Nephron progenitor cell (in vitro differentiated cells): ENCODE measurements at regions not wholly inside any gene's neighbourhood (a gene's known extent, or its start where the extent isn't known, plus 50 kb on each side); places are given as distances from the start of the nearest gene placed in this dataset.

ENCODE experiments used
- DNase-seq: peaks from one replicate; pipeline ENCODE4 v3.0.0; 2021
- H3K27ac Mint-ChIP-seq: 2 replicates; pipeline ENCODE4 v1.8.0; 2021; ENCODE audit warnings: mild to moderate bottlenecking, moderate library complexity, mixed read lengths
- H3K27me3 Mint-ChIP-seq: 2 replicates; pipeline ENCODE4 v1.8.0; 2021; ENCODE audit warnings: mild to moderate bottlenecking, low read depth, mixed read lengths; ENCODE audit not compliant: poor library complexity
- H3K36me3 Mint-ChIP-seq: 2 replicates; pipeline ENCODE4 v1.8.0; 2021; ENCODE audit warnings: low read depth, mixed read lengths
- H3K4me1 Mint-ChIP-seq: 2 replicates; pipeline ENCODE4 v1.8.0; 2021; ENCODE audit warnings: mixed read lengths
- H3K4me3 Mint-ChIP-seq: 2 replicates; pipeline ENCODE4 v1.8.0; 2021; ENCODE audit warnings: mild to moderate bottlenecking, moderate library complexity, mixed read lengths
- H3K9me3 Mint-ChIP-seq: 2 replicates; pipeline ENCODE4 v1.8.0; 2021; ENCODE audit warnings: mild to moderate bottlenecking, moderate library complexity, mixed read lengths
- CTCF ChIP-seq: fragments of 200-600 bp; sonication (generic); IDR thresholded peaks from 2 replicates; pipeline ENCODE4 v1.5.0; 2021; ENCODE audit warnings: antibody characterized with exemption

GRCh38 chr3:67875858-67876257 lies 221.4 kb upstream of the SUCLG2 start:
- peaks cover 3% of the 10 kb centered on the region for H3K27me3 Mint-ChIP-seq

GRCh38 chr3:67875338-67875737 lies 220.9 kb upstream of the SUCLG2 start:
- Mint-ChIP-seq H3K27ac (no peak overlapping the region), H3K4me1 (no peaks in the 10 kb centered on the region), H3K36me3 (no peaks in the 10 kb centered on the region), H3K9me3 (no peaks in the 10 kb centered on the region), H3K4me3 (no peak overlapping the region), H3K27me3 (peaks cover 3% of the 10 kb centered on the region)
- TF ChIP-seq CTCF: no peak
- DNase-seq: no peak

More at GRCh38 chr3:67875858-67876257, 221.4 kb upstream of the SUCLG2 start:
- H3K9me3 Mint-ChIP-seq: no peaks in the 10 kb centered on the region
- no peaks in the 10 kb centered on the region for H3K36me3 Mint-ChIP-seq
- DNase-seq: no peak
- no peak overlapping the region for H3K4me3 Mint-ChIP-seq
- no peaks in the 10 kb centered on the region for H3K4me1 Mint-ChIP-seq
- no peak overlapping the region for H3K27ac Mint-ChIP-seq
- TF ChIP-seq CTCF: no peak

- Mint-ChIP-seq H3K4me3 (no peak overlapping the region), H3K27ac (no peak overlapping the region), H3K4me1 (no peaks in the 10 kb centered on the region), H3K9me3 (peaks cover 9% of the 10 kb centered on the region), H3K27me3 (peaks cover 3% of the 10 kb centered on the region), H3K36me3 (peaks cover 9% of the 10 kb centered on the region)
- DNase-seq: no peak
- TF ChIP-seq CTCF: no peak
These were observed 216.1 kb upstream of the SUCLG2 start for GRCh38 chr3:67870477-67870876.

- TF ChIP-seq CTCF: no peak
- Mint-ChIP-seq H3K9me3 (peaks cover 9% of the 10 kb centered on the region), H3K36me3 (peaks cover 9% of the 10 kb centered on the region), H3K27me3 (no peaks in the 10 kb centered on the region), H3K4me1 (no peaks in the 10 kb centered on the region), H3K4me3 (no peak overlapping the region), H3K27ac (no peak overlapping the region)
- no peak for DNase-seq
These were observed 212.2 kb upstream of the SUCLG2 start for GRCh38 chr3:67866571-67866970.

GRCh38 chr3:67864587-67865183 lies 210.3 kb upstream of the SUCLG2 start:
- Mint-ChIP-seq H3K4me3 (no peak overlapping the region), H3K27ac (no peak overlapping the region), H3K9me3 (peaks cover 9% of the 10 kb centered on the region), H3K27me3 (no peaks in the 10 kb centered on the region), H3K4me1 (no peaks in the 10 kb centered on the region), H3K36me3 (peaks cover 9% of the 10 kb centered on the region)
- TF ChIP-seq CTCF: no peak
- no peak for DNase-seq

GRCh38 chr3:67863869-67864268 lies 209.5 kb upstream of the SUCLG2 start:
- no peaks in the 10 kb centered on the region for H3K27me3 Mint-ChIP-seq
- peak; percentile 24 for TF ChIP-seq CTCF
- H3K4me3 Mint-ChIP-seq: no peak overlapping the region
- DNase-seq: no peak
- peaks cover 9% of the 10 kb centered on the region for H3K36me3 Mint-ChIP-seq
- H3K9me3 Mint-ChIP-seq: peaks cover 9% of the 10 kb centered on the region
- no peak overlapping the region for H3K27ac Mint-ChIP-seq
- H3K4me1 Mint-ChIP-seq: no peaks in the 10 kb centered on the region
